ENCODE measurements at regions not wholly inside any gene's neighbourhood (a gene's known extent, or its start where the extent isn't known, plus 50 kb on each side); places are given as distances from the start of the nearest gene placed in this dataset.

DNA sequence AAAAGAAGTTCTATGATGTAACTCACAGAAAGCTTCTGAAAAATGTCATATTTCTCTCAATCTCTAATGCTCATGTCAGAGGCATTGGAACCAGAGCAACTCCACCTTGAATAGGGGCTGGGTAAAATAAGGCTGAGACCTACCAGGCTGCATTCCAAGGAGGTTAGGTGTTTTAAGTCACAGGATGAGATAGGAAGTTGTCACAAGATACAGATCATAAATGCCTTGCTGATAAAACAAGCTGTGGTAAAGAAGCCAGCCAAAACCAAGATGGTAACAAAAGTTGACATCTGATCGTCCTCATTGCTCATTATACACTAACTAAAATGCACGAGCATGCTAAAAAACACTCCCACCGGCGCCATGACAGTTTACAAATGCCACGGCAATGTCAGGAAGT is 411.1 kb upstream of the GRIA1 start:
- Histone ChIP-seq H3K9ac (ENCODE audit: low read length) (no peak overlapping the region), H3K4me3 (ENCODE audit: insufficient read depth, low read length, poor library complexity, severe bottlenecking) (no peak overlapping the region), H4K20me1 (ENCODE audit: low read depth, low read length) (no peaks in the 10 kb centered on the region), H3K36me3 (ENCODE audit: low read length) (no peaks in the 10 kb centered on the region), H3K4me2 (ENCODE audit: low read depth, low read length, poor library complexity, severe bottlenecking) (no peak overlapping the region), H3K9me3 (ENCODE audit: insufficient read depth, low read length) (no peaks in the 10 kb centered on the region), H2AFZ (ENCODE audit: low read depth, low read length, severe bottlenecking) (no peak overlapping the region), H3K27ac (ENCODE audit: low read depth, low read length) (no peak overlapping the region), H3K27me3 (ENCODE audit: low read length) (no peaks in the 10 kb centered on the region), H3K79me2 (ENCODE audit: insufficient read depth, low read length) (no peaks in the 10 kb centered on the region), H3F3A (ENCODE audit: insufficient read depth) (no peaks in the 10 kb centered on the region), H3K9me2 (replicated peaks; ENCODE audit: insufficient read depth, low read length) (no peaks in the 10 kb centered on the region)
- TF ChIP-seq EZH2phosphoT487 (conservative IDR thresholded peaks at IDR 0.05; ENCODE audit: low read length), result no peak
- TF ChIP-seq CTCF (IDR thresholded peaks at IDR 0.05; ENCODE audit: insufficient read depth, low read length, poor library complexity, severe bottlenecking), result no peak

DNA sequence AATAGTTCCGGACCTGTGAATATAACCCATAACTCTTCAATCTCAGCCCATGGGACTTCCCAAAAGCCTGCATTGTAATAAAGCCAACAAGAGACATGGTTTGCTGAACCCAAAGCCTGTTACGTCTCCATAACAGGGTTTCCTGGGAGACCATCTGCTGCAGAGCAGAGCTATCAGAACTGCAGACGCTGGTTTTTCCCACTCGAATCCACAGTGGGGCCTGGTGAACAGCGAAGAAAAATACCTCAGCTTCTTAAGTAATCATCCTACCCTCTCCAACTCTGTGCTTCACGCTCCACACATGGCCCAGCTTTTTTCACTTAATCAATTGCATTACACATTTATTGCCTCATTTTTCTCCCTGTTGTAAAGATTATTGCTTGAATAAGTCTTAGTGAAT is 409.5 kb upstream of the GRIA1 start:
- H4K20me1 ChIP-seq (ENCODE audit: low read depth, low read length), result no peaks in the 10 kb centered on the region
- no peak overlapping the region for H3K4me2 ChIP-seq (ENCODE audit: low read depth, low read length, poor library complexity, severe bottlenecking)
- H3K9me2 ChIP-seq (replicated peaks; ENCODE audit: insufficient read depth, low read length), result no peaks in the 10 kb centered on the region
- H3K79me2 ChIP-seq (ENCODE audit: insufficient read depth, low read length), result no peaks in the 10 kb centered on the region
- no peaks in the 10 kb centered on the region for H3F3A ChIP-seq (ENCODE audit: insufficient read depth)
- H3K4me3 ChIP-seq (ENCODE audit: insufficient read depth, low read length, poor library complexity, severe bottlenecking), result no peak overlapping the region
- H2AFZ ChIP-seq (ENCODE audit: low read depth, low read length, severe bottlenecking), result no peak overlapping the region
- H3K9ac ChIP-seq (ENCODE audit: low read length), result no peak overlapping the region
- H3K9me3 ChIP-seq (ENCODE audit: insufficient read depth, low read length), result no peaks in the 10 kb centered on the region
- H3K36me3 ChIP-seq (ENCODE audit: low read length), result no peaks in the 10 kb centered on the region
- H3K27me3 ChIP-seq (ENCODE audit: low read length), result no peaks in the 10 kb centered on the region
- no peak overlapping the region for H3K27ac ChIP-seq (ENCODE audit: low read depth, low read length)
- TF ChIP-seq CTCF (IDR thresholded peaks at IDR 0.05; ENCODE audit: insufficient read depth, low read length, poor library complexity, severe bottlenecking), result no peak

DNA sequence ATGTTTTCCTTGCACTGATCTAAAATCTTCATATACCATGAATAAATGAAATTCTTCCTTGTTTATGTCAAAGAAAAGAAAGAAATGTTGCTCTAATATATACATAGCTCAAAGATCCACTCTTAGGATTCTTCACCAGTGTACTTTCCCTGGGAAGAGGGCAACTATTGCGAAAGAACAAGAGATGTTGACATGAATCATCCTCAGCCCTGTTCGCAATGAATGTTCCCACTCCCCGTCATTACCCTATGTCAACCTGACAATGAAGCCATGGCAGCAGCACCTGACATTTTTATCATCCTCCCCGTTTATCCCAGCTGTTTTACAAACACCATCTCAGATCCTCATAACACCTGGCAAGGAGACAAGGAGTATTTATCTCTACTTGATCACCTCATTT is 409.1 kb upstream of the GRIA1 start:
- Histone ChIP-seq H3K9me3 (ENCODE audit: insufficient read depth, low read length) (no peaks in the 10 kb centered on the region), H3K4me3 (ENCODE audit: insufficient read depth, low read length, poor library complexity, severe bottlenecking) (no peak overlapping the region), H3F3A (ENCODE audit: insufficient read depth) (no peaks in the 10 kb centered on the region), H3K27ac (ENCODE audit: low read depth, low read length) (no peak overlapping the region), H3K4me2 (ENCODE audit: low read depth, low read length, poor library complexity, severe bottlenecking) (no peak overlapping the region), H4K20me1 (ENCODE audit: low read depth, low read length) (no peaks in the 10 kb centered on the region), H3K36me3 (ENCODE audit: low read length) (no peaks in the 10 kb centered on the region), H3K9me2 (replicated peaks; ENCODE audit: insufficient read depth, low read length) (no peaks in the 10 kb centered on the region), H3K27me3 (ENCODE audit: low read length) (no peaks in the 10 kb centered on the region), H2AFZ (ENCODE audit: low read depth, low read length, severe bottlenecking) (no peak overlapping the region), H3K9ac (ENCODE audit: low read length) (no peak overlapping the region), H3K79me2 (ENCODE audit: insufficient read depth, low read length) (no peaks in the 10 kb centered on the region)
- TF ChIP-seq EZH2phosphoT487 (conservative IDR thresholded peaks at IDR 0.05; ENCODE audit: low read length) (no peak), CTCF (IDR thresholded peaks at IDR 0.05; ENCODE audit: insufficient read depth, low read length, poor library complexity, severe bottlenecking) (no peak)

DNA sequence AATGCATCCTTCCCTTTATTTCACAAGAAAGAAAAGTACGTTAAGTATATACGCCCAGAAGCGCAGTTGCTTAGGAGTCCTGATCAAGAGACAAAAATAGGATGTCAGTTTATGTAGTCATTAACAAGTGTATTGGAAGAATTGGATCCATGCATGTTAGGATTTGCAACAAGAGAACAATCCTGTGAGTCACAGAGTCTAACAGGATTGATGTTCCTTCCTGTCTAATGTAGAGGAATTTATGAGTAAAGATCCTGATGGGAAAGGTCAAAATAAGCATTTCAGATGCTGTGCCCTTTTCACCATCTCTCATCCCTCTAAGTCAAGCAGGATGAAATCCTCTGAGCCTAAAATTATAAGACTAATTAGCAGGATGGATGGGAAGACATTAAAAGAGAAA is 406.0 kb upstream of the GRIA1 start:
- H3K4me3 ChIP-seq (ENCODE audit: insufficient read depth, low read length, poor library complexity, severe bottlenecking), result no peak overlapping the region
- no peak overlapping the region for H3K4me2 ChIP-seq (ENCODE audit: low read depth, low read length, poor library complexity, severe bottlenecking)
- no peaks in the 10 kb centered on the region for H3K36me3 ChIP-seq (ENCODE audit: low read length)
- H3K9me2 ChIP-seq (replicated peaks; ENCODE audit: insufficient read depth, low read length), result no peaks in the 10 kb centered on the region
- H3K9me3 ChIP-seq (ENCODE audit: insufficient read depth, low read length), result no peaks in the 10 kb centered on the region
- no peaks in the 10 kb centered on the region for H4K20me1 ChIP-seq (ENCODE audit: low read depth, low read length)
- no peaks in the 10 kb centered on the region for H3K79me2 ChIP-seq (ENCODE audit: insufficient read depth, low read length)
- no peak overlapping the region for H3K27ac ChIP-seq (ENCODE audit: low read depth, low read length)
- H3F3A ChIP-seq (ENCODE audit: insufficient read depth), result no peaks in the 10 kb centered on the region
- H3K27me3 ChIP-seq (ENCODE audit: low read length), result no peaks in the 10 kb centered on the region
- H3K9ac ChIP-seq (ENCODE audit: low read length), result no peak overlapping the region
- TF ChIP-seq EZH2phosphoT487 (conservative IDR thresholded peaks at IDR 0.05; ENCODE audit: low read length), result no peak
- TF ChIP-seq CTCF (IDR thresholded peaks at IDR 0.05; ENCODE audit: insufficient read depth, low read length, poor library complexity, severe bottlenecking), result no peak
- no peak overlapping the region for H2AFZ ChIP-seq (ENCODE audit: low read depth, low read length, severe bottlenecking)

Data from SU-DHL-6 (cell line).